22Rv1 (cell line): ENCODE measurements at regions not wholly inside any gene's neighbourhood (a gene's known extent, or its start where the extent isn't known, plus 50 kb on each side); places are given as distances from the start of the nearest gene placed in this dataset.
"Not testable (repeated sequence)": the region's sequence is repeated elsewhere in the genome, so short reads cannot be mapped to it uniquely, and the experiment has no call there.

Experiments
- H3K27ac ChIP-seq: fragments of 450-650 bp; 2 replicates; pipeline ENCODE4 v1.5.1; 2017
- ZFX ChIP-seq: fragments of 450-650 bp; IDR thresholded peaks from 2 replicates; pipeline ENCODE4 v1.6.1; 2017; ENCODE audit warnings: antibody characterized with exemption, borderline replicate concordance
- TF ChIP-seq, protein P1 (sequence below): fragments of 450-650 bp; IDR thresholded peaks from 2 replicates; pipeline ENCODE4 v1.5.1; 2017; ENCODE audit warnings: mild to moderate bottlenecking

DNA sequence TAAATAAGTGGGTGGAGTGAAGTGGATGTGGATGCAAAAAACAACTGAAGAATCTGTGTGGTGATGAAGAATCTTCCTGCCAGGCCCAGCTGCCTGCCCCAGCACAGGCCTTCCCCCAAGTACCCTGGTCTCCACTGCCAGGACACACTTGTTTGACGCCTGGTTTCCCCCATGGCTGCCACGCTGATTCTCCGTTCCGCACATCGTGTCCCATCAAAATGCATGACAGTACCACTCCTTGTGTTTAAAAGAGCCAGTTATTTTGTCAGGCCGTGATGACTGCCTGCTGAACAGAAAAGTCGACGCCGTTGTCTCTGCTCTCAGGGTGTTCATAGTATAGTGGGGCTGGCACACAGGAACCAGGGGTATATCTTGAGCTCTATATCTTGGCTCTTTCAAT is 50.3 kb upstream of the KYNU start:
- no peak overlapping the region for H3K27ac ChIP-seq
- no peak for TF ChIP-seq ZFX
- TF ChIP-seq, protein P1, sequence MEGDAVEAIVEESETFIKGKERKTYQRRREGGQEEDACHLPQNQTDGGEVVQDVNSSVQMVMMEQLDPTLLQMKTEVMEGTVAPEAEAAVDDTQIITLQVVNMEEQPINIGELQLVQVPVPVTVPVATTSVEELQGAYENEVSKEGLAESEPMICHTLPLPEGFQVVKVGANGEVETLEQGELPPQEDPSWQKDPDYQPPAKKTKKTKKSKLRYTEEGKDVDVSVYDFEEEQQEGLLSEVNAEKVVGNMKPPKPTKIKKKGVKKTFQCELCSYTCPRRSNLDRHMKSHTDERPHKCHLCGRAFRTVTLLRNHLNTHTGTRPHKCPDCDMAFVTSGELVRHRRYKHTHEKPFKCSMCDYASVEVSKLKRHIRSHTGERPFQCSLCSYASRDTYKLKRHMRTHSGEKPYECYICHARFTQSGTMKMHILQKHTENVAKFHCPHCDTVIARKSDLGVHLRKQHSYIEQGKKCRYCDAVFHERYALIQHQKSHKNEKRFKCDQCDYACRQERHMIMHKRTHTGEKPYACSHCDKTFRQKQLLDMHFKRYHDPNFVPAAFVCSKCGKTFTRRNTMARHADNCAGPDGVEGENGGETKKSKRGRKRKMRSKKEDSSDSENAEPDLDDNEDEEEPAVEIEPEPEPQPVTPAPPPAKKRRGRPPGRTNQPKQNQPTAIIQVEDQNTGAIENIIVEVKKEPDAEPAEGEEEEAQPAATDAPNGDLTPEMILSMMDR = no peak

GRCh38 chr2:142825861-142826260 is 51.6 kb upstream of the KYNU start:
- TF ChIP-seq, protein P1 = no peak
- no peak for TF ChIP-seq ZFX
- H3K27ac ChIP-seq = no peak overlapping the region

DNA sequence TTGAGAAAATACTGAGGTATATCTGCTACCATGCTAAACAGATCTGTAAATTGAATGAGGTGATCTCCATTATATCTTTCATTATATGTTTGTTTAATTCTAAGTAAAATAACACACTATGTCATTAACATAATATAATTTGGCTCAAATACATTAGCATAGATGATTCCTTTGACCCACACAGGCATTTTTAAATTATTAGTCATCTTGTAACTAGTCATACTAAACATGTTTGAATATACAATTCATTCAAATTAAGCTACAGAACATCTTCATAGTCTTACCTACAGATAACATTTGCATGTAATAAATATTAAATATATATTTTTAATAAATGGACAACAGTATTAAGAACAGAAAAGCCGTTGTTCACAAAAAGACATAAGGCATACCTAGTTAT is 52.7 kb upstream of the KYNU start:
- no peak for TF ChIP-seq ZFX
- TF ChIP-seq, protein P1 = no peak
- H3K27ac ChIP-seq = no peak overlapping the region

DNA sequence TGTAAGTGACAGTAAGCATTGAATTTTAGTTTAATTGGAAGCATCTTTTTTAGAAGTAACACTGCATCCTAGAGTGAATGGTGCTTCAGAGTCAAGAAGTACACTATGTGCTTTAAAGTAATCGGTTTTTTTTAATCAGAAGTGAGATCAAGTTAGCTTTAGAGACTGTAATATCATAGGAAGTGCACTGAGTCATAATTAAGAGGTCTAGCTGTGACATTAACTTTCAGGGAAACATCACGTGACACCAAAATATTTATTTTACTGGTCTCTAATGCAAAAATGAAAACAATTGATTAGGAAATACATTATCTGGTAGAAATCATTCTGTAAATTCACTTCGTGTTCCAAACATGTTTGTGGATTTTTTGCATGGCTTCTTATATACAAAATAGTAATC is 55.3 kb upstream of the KYNU start:
- TF ChIP-seq ZFX = no peak
- TF ChIP-seq, protein P1 = no peak
- H3K27ac ChIP-seq = no peak overlapping the region

GRCh38 chr2:142819411-142819810 is 58.1 kb upstream of the KYNU start:
- no peak overlapping the region for H3K27ac ChIP-seq
- TF ChIP-seq ZFX = no peak
- TF ChIP-seq, protein P1 = no peak

DNA sequence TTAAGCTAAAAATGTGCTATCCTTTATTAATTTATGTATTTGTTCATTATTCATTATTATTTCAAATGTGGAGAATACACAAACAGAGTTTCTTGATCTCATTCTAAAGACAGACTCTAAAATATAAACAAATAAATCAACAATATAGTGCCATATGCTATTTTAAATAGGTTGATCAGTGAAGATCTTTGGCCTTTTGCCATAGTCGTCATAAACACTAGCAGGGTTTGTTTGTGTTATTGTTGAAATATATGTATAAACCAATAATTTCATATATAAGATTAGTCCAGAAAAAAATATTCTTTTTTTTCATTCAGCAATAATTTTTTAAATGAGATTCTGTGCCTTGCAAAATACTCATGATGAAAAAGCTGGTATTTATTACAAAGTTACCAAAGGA is 62.1 kb upstream of the KYNU start:
- H3K27ac ChIP-seq = no peak overlapping the region
- TF ChIP-seq ZFX = no peak
- TF ChIP-seq, protein P1 = no peak

DNA sequence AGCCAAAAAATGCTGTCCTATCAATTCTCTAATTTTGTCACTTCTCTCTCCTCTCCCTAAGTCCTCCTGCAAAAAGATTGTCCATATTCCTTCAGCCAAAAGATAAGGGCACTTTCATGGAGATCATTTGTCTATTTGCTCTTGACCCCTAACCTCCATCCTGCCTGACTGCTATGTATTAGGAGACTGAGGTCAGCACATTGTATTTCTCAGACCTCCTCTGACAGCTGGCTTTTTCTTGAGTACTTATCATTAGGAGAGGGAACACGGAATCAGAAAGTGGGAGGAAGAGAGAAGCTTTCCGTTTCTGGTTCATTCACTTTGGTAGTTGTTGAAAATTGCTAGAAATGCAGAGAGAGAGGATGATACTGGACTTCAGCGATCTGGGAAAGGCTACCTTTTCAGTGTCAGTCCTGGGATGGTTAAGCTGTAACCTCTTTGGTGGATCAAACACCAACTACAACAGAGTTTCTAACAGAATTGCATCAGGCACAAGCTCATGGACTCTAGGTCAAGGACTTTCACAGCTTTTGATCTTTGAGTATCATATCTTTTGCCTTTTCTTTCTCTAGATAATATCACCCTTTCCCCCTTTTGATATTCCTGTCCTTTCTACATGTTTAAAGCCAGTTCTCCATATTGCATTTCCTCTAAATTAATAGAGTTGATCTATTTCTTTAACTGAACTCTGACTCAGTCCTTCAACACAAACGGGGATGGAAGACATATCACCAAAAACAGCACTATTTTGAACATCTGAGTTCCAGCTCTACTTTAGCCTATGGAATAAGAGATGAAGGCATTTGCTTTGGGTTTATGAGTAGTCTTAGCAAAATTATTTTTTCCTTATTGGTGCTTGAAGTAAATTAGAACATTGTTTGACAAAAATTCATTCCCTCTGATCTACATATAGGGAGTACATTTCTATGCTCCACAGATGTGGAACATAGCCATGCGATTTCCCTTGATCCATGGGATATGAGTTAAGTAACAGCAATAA is 63.3 kb upstream of the KYNU start:
- H3K27ac ChIP-seq = no peak overlapping the region
- TF ChIP-seq, protein P1 = no peak
- no peak for TF ChIP-seq ZFX

- H3K27ac ChIP-seq = not testable (repeated sequence)
Observed at GRCh38 chr2:142811644-142812043, 65.8 kb upstream of the KYNU start.
